ENCODE measurements at regions not wholly inside any gene's neighbourhood (a gene's known extent, or its start where the extent isn't known, plus 50 kb on each side); places are given as distances from the start of the nearest gene placed in this dataset.

GRCh38 chr4:137655302-137655701 lies 123.0 kb upstream of the PCDH18 start:
- H3K27me3 ChIP-seq (ENCODE audit: control insufficient read depth, insufficient read depth, low read length): no peaks in the 10 kb centered on the region
- intact Hi-C loops (cut with micrococcal nuclease; ENCODE audit: unreplicated experiment) (no loop called here), in situ Hi-C loops (cut with HindIII; ENCODE audit: low pct_unique_long_range_greater_than_20kb, low sequenced_read_pairs) (no loop called here)
- no peak overlapping the region for H3K27ac ChIP-seq (ENCODE audit: low read length)
- TF ChIP-seq SIN3A (IDR thresholded peaks at IDR 0.05; ENCODE audit: borderline replicate concordance, insufficient read depth, low read depth, low read length) (no peak), REST (IDR thresholded peaks at IDR 0.05; ENCODE audit: insufficient read depth in 1 of 2, low read depth in 2 of 2, low read length in 1 of 2) (no peak), TCF7L2 (IDR thresholded peaks at IDR 0.05; ENCODE audit: low read depth, low read length) (no peak), POLR2AphosphoS5 (IDR thresholded peaks at IDR 0.05; ENCODE audit: low read depth, low read length) (no peak)
- TF ChIP-seq, protein P1, sequence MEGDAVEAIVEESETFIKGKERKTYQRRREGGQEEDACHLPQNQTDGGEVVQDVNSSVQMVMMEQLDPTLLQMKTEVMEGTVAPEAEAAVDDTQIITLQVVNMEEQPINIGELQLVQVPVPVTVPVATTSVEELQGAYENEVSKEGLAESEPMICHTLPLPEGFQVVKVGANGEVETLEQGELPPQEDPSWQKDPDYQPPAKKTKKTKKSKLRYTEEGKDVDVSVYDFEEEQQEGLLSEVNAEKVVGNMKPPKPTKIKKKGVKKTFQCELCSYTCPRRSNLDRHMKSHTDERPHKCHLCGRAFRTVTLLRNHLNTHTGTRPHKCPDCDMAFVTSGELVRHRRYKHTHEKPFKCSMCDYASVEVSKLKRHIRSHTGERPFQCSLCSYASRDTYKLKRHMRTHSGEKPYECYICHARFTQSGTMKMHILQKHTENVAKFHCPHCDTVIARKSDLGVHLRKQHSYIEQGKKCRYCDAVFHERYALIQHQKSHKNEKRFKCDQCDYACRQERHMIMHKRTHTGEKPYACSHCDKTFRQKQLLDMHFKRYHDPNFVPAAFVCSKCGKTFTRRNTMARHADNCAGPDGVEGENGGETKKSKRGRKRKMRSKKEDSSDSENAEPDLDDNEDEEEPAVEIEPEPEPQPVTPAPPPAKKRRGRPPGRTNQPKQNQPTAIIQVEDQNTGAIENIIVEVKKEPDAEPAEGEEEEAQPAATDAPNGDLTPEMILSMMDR (IDR thresholded peaks at IDR 0.05): no peak
- DNase-seq (ENCODE audit: low read depth, low spot score) (no peak), ATAC-seq (no peak)
- ChIA-PET POLR2A (no interaction called here), CTCF (no interaction called here)
- H3K36me3 ChIP-seq (ENCODE audit: control insufficient read depth, insufficient read depth, low read length): no peaks in the 10 kb centered on the region
- no peak overlapping the region for H3K4me3 ChIP-seq (ENCODE audit: low read depth in 2 of 2, low read length in 2 of 2)
- BruUV-seq (replicated peaks): no TSS peak
- no peaks in the 10 kb centered on the region; the same call in 1 of the 2 replicates for H3K9me3 ChIP-seq (ENCODE audit: control insufficient read depth, insufficient read depth, low read depth, low read length)
- no peaks in the 10 kb centered on the region for H3K4me1 ChIP-seq (ENCODE audit: control insufficient read depth, insufficient read depth, low read length)

- ATAC-seq: no peak
- in situ Hi-C loops (cut with HindIII; ENCODE audit: low pct_unique_long_range_greater_than_20kb, low sequenced_read_pairs): no loop called here
Measured at GRCh38 chr4:137651128-137651527, 118.8 kb upstream of the PCDH18 start.

More at GRCh38 chr4:137651128-137651527, 118.8 kb upstream of the PCDH18 start:
- BruUV-seq (replicated peaks): no TSS peak
- ChIA-PET POLR2A (no interaction called here), CTCF (no interaction called here)
- Histone ChIP-seq H3K27me3 (ENCODE audit: control insufficient read depth, insufficient read depth, low read length) (no peaks in the 10 kb centered on the region), H3K4me3 (ENCODE audit: low read depth in 2 of 2, low read length in 2 of 2) (no peak overlapping the region), H3K36me3 (ENCODE audit: control insufficient read depth, insufficient read depth, low read length) (no peaks in the 10 kb centered on the region), H3K27ac (ENCODE audit: low read length) (no peak overlapping the region), H3K4me1 (ENCODE audit: control insufficient read depth, insufficient read depth, low read length) (no peaks in the 10 kb centered on the region), H3K9me3 (ENCODE audit: control insufficient read depth, insufficient read depth, low read depth, low read length) (no peaks in the 10 kb centered on the region)
- TF ChIP-seq POLR2AphosphoS5 (IDR thresholded peaks at IDR 0.05; ENCODE audit: low read depth, low read length) (no peak), TCF7L2 (IDR thresholded peaks at IDR 0.05; ENCODE audit: low read depth, low read length) (no peak), REST (IDR thresholded peaks at IDR 0.05; ENCODE audit: insufficient read depth in 1 of 2, low read depth in 2 of 2, low read length in 1 of 2) (no peak)
- TF ChIP-seq, protein P1 (IDR thresholded peaks at IDR 0.05): no peak
- intact Hi-C loops (cut with micrococcal nuclease; ENCODE audit: unreplicated experiment): no loop called here
- DNase-seq (ENCODE audit: low read depth, low spot score): no peak

All from Panc1 (cell line).